Muscle of back (tissue), 3 donors: ENCODE measurements at regions not wholly inside any gene's neighbourhood (a gene's known extent, or its start where the extent isn't known, plus 50 kb on each side); places are given as distances from the start of the nearest gene placed in this dataset.
"Not testable (repeated sequence)": the region's sequence is repeated elsewhere in the genome, so short reads cannot be mapped to it uniquely, and the experiment has no call there.

Experiments used
- DNase-seq, 3 donors: peaks; one replicate each; pipeline versions ENCODE4 v3.0.0 to v3.0.0-alpha.2; 2013

GRCh38 chr2:82811946-82812345 lies 1647.1 kb downstream of the SUCLG1 start:
- peak in 1 of 3 donors; percentile 4 for DNase-seq

GRCh38 chr2:82803307-82803706 lies 1655.8 kb downstream of the SUCLG1 start:
- no peak for DNase-seq

GRCh38 chr2:82797469-82797868 lies 1661.6 kb downstream of the SUCLG1 start:
- no peak for DNase-seq

GRCh38 chr2:82796132-82796531 lies 1662.9 kb downstream of the SUCLG1 start:
- DNase-seq = no peak

GRCh38 chr2:82795446-82795845 lies 1663.6 kb downstream of the SUCLG1 start:
- DNase-seq = peak in 1 of 3 donors; percentile 35

GRCh38 chr2:82793711-82794435 lies 1665.2 kb downstream of the SUCLG1 start:
- no peak for DNase-seq

GRCh38 chr2:82792316-82792715 lies 1666.8 kb downstream of the SUCLG1 start:
- no peak for DNase-seq

GRCh38 chr2:82790206-82791021 lies 1668.7 kb downstream of the SUCLG1 start:
- DNase-seq = peak in 2 of 3 donors; percentile 2 to 24

- peak in 1 of 3 donors; percentile 11 for DNase-seq
Observed at GRCh38 chr2:82789851-82790205, 1669.3 kb downstream of the SUCLG1 start.

- no peak for DNase-seq
Observed at GRCh38 chr2:82781176-82781915, 1677.7 kb downstream of the SUCLG1 start.

GRCh38 chr2:82780050-82780449 lies 1679.0 kb downstream of the SUCLG1 start:
- DNase-seq = no peak

- DNase-seq = no peak
Observed at GRCh38 chr2:82752396-82752795, 1706.7 kb downstream of the SUCLG1 start.

- no peak for DNase-seq
Observed at GRCh38 chr2:82748653-82749052, 1710.4 kb downstream of the SUCLG1 start.

- no peak for DNase-seq
Observed at GRCh38 chr2:82740527-82740926, 1718.6 kb downstream of the SUCLG1 start.

- not testable (repeated sequence) for DNase-seq
Observed at GRCh38 chr2:82737965-82738364, 1721.1 kb downstream of the SUCLG1 start.

GRCh38 chr2:82735336-82735735 lies 1723.7 kb downstream of the SUCLG1 start:
- DNase-seq = no peak

- no peak for DNase-seq
Observed at GRCh38 chr2:82731824-82732223, 1727.3 kb downstream of the SUCLG1 start.

GRCh38 chr2:82730811-82731210 lies 1728.3 kb downstream of the SUCLG1 start:
- DNase-seq = peak in 1 of 3 donors; percentile 2

- DNase-seq = no peak
Observed at GRCh38 chr2:82728090-82728489, 1731.0 kb downstream of the SUCLG1 start.

GRCh38 chr2:82708681-82709080 lies 1750.4 kb downstream of the SUCLG1 start:
- no peak for DNase-seq

- no peak for DNase-seq
Observed at GRCh38 chr2:82697231-82697630, 1761.8 kb downstream of the SUCLG1 start.

GRCh38 chr2:82694431-82694830 lies 1764.6 kb downstream of the SUCLG1 start:
- DNase-seq = no peak
